ENCODE measurements at regions not wholly inside any gene's neighbourhood (a gene's known extent, or its start where the extent isn't known, plus 50 kb on each side); places are given as distances from the start of the nearest gene placed in this dataset.
"Not testable (repeated sequence)": the region's sequence is repeated elsewhere in the genome, so short reads cannot be mapped to it uniquely, and the experiment has no call there.

DNA sequence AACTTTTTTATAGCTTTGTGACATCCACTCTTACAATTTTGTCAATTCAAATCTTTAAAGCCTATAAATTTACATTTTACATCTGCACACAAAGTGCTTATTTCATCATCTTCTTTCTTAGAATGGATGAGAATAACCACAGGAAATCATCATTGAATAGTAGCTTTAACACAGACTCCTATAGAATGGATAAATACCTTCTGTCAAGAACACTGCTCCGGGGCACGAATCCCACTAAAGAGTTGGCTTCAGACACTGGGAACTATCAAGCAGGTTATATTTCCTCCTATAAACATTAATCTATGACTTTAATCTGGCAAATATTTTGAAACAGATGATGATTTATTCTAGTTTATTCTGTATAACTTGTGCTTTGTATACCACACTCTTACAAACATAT, 269.7 kb upstream of the TPK1 start:
- Mint-ChIP-seq H3K4me3 (no peak overlapping the region), H3K9me3 (peaks cover 3% of the 10 kb centered on the region), H3K36me3 (ENCODE audit: low read depth) (no peaks in the 10 kb centered on the region), H3K27ac (no peak overlapping the region), H3K27me3 (ENCODE audit: low read depth, poor library complexity) (no peaks in the 10 kb centered on the region), H3K4me1 (peaks cover 11% of the 10 kb centered on the region)
- DNase-seq, result no peak
- TF ChIP-seq, protein P1, sequence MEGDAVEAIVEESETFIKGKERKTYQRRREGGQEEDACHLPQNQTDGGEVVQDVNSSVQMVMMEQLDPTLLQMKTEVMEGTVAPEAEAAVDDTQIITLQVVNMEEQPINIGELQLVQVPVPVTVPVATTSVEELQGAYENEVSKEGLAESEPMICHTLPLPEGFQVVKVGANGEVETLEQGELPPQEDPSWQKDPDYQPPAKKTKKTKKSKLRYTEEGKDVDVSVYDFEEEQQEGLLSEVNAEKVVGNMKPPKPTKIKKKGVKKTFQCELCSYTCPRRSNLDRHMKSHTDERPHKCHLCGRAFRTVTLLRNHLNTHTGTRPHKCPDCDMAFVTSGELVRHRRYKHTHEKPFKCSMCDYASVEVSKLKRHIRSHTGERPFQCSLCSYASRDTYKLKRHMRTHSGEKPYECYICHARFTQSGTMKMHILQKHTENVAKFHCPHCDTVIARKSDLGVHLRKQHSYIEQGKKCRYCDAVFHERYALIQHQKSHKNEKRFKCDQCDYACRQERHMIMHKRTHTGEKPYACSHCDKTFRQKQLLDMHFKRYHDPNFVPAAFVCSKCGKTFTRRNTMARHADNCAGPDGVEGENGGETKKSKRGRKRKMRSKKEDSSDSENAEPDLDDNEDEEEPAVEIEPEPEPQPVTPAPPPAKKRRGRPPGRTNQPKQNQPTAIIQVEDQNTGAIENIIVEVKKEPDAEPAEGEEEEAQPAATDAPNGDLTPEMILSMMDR (IDR thresholded peaks at IDR 0.05), result no peak

DNA sequence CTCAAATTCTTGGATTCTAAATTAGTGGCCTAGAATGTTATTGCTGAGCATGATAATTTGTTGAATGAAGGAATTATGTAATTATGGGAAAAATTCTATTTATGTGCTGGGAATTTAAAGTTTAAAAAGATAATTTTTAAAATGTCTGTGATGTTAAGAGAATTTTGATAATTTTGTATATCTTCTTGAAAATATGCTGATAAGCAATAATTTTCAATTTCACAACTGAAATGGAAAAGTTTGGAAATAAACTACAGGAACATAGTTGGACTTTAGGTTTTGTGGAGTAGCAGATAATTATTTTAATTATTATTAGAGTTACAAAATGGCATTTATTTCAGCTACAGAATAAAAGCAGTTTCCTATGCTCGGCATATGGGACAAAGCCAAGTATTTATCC, 268.5 kb upstream of the TPK1 start:
- DNase-seq, result no peak
- Mint-ChIP-seq H3K9me3 (no peaks in the 10 kb centered on the region), H3K4me1 (peaks cover 11% of the 10 kb centered on the region), H3K36me3 (ENCODE audit: low read depth) (no peaks in the 10 kb centered on the region), H3K27me3 (ENCODE audit: low read depth, poor library complexity) (no peaks in the 10 kb centered on the region), H3K27ac (no peak overlapping the region), H3K4me3 (no peak overlapping the region)
- TF ChIP-seq, protein P1 (IDR thresholded peaks at IDR 0.05), result no peak

DNA sequence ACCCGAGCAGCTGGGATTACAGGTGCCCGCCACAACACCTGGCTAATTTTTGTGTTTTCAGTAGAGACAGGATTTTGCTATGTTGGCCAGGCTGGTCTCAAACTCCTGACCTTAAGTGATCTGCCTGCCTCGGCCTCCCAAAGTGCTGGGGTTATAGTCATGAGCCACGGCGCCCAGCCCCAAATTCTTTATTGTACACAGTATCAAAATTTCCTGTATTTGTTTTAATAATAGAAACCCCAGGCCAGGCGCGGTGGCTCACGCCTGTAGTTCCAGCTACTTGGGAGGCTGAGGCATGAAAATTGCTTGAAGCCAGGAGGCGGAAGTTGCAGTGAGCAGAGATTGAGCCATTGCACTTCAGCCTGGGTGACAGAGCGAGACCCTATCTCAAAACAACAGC, 266.3 kb upstream of the TPK1 start:
- H3K36me3 Mint-ChIP-seq (ENCODE audit: low read depth); H3K4me3 Mint-ChIP-seq; H3K9me3 Mint-ChIP-seq; H3K27me3 Mint-ChIP-seq (ENCODE audit: low read depth, poor library complexity); H3K27ac Mint-ChIP-seq; DNase-seq: not testable (repeated sequence)
- peaks cover 11% of the 10 kb centered on the region for H3K4me1 Mint-ChIP-seq

DNA sequence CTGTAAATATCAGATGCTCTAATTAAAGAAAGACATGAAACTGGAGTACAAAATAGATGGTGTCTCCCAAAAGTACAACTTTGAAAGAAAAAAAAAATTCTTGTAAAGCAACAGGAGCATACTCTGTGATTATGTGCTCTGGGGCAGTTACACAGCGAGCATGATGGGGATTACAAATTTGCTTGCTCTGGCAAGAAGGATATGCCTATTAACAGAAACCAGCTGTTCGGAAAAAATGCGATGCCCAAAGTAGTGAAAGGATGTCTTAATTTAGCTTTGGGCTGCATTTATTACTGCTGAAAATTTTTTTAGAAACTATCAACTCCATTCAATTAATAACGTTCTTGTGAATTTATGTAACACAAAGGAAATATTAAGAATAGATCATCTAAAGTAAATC, 256.9 kb upstream of the TPK1 start:
- DNase-seq, result no peak
- Mint-ChIP-seq H3K4me1 (no peaks in the 10 kb centered on the region), H3K27ac (no peak overlapping the region), H3K27me3 (ENCODE audit: low read depth, poor library complexity) (no peaks in the 10 kb centered on the region), H3K4me3 (no peak overlapping the region), H3K9me3 (no peaks in the 10 kb centered on the region), H3K36me3 (ENCODE audit: low read depth) (no peaks in the 10 kb centered on the region)
- TF ChIP-seq, protein P1 (IDR thresholded peaks at IDR 0.05), result no peak

DNA sequence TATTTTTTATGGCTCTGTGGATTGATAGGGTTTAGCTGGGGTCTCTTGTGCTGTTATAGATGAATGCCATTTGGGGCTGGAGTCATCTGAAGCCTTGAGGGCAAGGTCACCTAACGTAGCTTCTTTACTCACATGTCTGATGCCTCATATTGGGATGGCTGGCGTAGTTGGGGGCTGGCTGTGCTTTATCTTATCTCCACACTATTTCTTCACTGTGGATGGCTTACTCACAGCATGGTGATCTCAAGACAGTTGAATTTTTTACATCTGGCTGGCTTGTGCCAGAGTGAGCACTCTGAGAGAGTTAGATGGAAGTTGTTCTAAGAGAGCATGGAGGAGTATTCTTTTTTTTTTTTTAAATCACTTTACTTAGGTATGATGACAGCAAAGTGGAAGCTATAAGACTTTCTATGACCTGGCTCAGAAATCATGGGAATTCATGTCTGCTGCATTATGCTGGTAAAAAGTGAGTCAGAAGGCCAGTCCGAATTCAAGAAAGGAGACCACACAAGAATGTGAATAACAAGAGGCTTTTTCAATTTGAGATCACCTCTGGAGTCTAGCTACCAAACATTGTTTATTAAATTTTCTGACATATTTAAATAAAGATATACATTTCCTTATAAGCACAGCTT, 252.4 kb upstream of the TPK1 start:
- TF ChIP-seq, protein P1 (IDR thresholded peaks at IDR 0.05), result no peak
- Mint-ChIP-seq H3K4me1 (peaks cover 4% of the 10 kb centered on the region), H3K36me3 (ENCODE audit: low read depth) (no peaks in the 10 kb centered on the region), H3K4me3 (no peak overlapping the region), H3K9me3 (no peaks in the 10 kb centered on the region), H3K27ac (no peak overlapping the region), H3K27me3 (ENCODE audit: low read depth, poor library complexity) (no peaks in the 10 kb centered on the region)
- no peak for DNase-seq

DNA sequence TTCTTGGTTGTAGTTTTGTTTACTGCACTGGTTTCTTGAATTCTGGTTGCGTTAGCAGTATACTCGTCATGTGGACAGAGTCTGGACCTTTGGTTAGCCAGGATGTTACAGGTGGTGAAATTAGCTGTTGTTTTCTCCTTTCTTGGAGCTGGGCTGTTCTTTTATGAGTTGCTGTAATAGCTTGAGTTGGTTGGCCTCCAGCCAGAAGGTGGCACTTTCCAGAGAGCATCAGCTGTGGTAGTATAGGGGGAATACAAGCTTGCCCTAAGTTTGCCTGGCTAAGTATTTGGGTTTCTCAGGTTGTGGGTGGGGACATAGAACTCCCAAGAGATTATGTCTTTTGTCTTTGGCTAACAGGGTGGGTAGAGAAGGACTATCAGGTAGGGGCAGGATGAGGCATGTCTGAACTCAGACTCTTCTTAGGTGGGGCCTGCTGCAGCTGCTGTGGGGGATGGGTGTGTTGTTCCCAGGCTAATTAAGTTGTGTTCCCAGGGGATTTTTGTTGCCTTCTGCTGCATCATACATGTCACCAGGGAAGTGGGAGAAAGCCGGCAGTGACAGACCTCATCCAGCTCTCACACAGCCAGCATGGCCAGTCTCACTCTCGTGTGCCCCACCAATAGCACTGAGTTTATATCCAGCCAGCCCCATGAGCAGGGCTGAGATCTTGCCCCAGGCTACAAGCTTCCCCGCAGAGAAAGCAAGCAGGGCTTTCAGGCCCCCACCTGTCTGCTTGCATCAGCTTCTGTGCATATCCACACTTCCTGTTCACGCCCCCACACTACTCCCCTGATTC, 246.7 kb upstream of the TPK1 start:
- no peak overlapping the region for H3K4me3 Mint-ChIP-seq
- peaks cover 18% of the 10 kb centered on the region for H3K4me1 Mint-ChIP-seq
- H3K36me3 Mint-ChIP-seq (ENCODE audit: low read depth), result no peaks in the 10 kb centered on the region
- TF ChIP-seq, protein P1 (IDR thresholded peaks at IDR 0.05), result no peak
- H3K27me3 Mint-ChIP-seq (ENCODE audit: low read depth, poor library complexity), result no peaks in the 10 kb centered on the region
- no peak overlapping the region for H3K27ac Mint-ChIP-seq
- no peak for DNase-seq
- H3K9me3 Mint-ChIP-seq, result no peaks in the 10 kb centered on the region

Data from nephron progenitor cell (in vitro differentiated cells).